Islet of Langerhans (tissue), 1 donor: ENCODE measurements at regions not wholly inside any gene's neighbourhood (a gene's known extent, or its start where the extent isn't known, plus 50 kb on each side); places are given as distances from the start of the nearest gene placed in this dataset.

Experiments used
- FAIRE-seq: peaks from one replicate; lab custom pipeline; 2011; peaks lifted over from hg19 to GRCh38; lab: Jason Lieb, UNC

GRCh38 chr6:14644381-14644780 lies 526.8 kb downstream of the CD83 start:
- FAIRE-seq = no peak

DNA sequence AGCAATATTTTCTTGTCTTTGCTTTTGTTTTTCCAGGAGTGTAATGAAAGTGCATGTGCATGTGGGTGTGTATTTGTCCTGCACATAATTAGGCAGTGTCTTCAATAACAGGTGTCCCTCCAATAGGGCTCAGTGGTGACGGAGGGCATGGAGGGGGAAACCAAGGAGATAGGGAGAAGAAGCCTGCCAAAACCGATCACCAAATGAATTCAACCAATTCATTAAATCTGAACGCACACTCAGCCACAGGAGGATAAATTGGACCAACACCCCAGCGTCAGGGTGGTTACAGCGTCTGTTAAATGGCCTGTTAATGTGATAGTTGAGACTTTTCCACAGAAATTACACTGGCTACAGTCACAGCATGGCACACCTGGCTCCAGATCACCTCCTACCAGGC lies 527.6 kb downstream of the CD83 start:
- FAIRE-seq = no peak

DNA sequence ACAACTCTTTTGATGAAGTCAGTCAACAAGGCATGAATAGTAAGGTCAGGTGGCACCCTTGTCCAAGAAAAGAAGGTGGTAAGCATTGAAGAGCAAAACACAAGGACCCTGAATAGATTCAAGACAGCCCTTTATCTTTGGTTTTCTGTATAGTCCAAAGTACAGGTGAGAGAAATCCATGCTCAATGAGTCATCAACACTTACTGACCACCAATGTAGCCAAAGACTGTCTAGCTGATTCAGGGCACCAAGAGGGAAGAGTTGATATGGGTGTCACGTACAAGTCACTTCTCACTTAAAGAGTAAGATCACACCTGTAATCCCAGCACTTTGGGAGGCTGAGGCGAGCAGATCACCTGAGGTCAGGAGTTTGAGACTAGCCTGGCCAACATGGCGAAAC lies 528.3 kb downstream of the CD83 start:
- no peak for FAIRE-seq

DNA sequence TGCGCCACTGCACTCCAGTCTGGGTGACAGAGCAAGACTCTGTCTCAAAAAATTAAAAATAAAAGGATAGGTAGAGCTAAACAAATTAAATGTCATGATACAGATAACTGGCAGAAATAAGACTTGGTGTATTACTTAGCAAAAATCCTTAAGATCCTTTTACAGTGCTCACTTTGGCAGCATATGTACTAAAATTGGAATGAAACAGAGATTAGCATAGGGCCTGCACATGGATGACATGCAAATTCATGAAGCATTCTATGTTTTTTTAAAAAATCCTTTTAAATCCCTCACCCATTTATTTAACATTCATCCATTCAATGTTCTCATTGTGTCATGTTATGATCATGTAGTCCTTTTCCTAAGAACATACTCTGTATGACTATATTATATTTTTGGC lies 528.8 kb downstream of the CD83 start:
- FAIRE-seq = no peak

GRCh38 chr6:14647357-14647756 lies 529.8 kb downstream of the CD83 start:
- no peak for FAIRE-seq

DNA sequence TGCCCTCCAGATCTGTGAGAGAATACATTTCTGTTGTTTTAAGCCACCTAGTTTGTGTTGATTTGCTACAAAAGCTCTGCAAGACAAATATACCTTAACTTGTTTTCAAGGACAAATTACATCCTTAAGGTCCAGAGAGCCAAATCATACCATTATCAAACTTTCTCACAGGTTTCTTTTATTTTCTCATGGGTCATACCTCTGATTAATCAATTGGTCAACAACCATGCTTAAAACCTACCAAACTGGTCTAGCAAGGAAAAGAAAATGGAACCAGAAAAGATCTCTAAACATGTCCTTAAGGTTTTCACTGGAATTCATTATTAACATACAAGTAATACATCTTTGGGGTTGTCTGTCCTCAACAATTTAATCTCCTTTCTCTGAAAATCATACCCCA lies 535.0 kb downstream of the CD83 start:
- FAIRE-seq = peak; percentile 36

- FAIRE-seq = no peak
Observed at GRCh38 chr6:14655201-14656061, 537.9 kb downstream of the CD83 start.

- no peak for FAIRE-seq
Observed at GRCh38 chr6:14656078-14656521, 538.5 kb downstream of the CD83 start.

GRCh38 chr6:14656649-14657048 lies 539.1 kb downstream of the CD83 start:
- no peak for FAIRE-seq

- peak; percentile 66 for FAIRE-seq
Observed at GRCh38 chr6:14658030-14658429, 540.5 kb downstream of the CD83 start.

GRCh38 chr6:14658886-14659561 lies 541.5 kb downstream of the CD83 start:
- no peak for FAIRE-seq

GRCh38 chr6:14659841-14660240 lies 542.3 kb downstream of the CD83 start:
- FAIRE-seq = no peak

GRCh38 chr6:14660806-14661579 lies 543.4 kb downstream of the CD83 start:
- FAIRE-seq = peak; percentile 24

- FAIRE-seq = no peak
Observed at GRCh38 chr6:14661691-14662090, 544.1 kb downstream of the CD83 start.

DNA sequence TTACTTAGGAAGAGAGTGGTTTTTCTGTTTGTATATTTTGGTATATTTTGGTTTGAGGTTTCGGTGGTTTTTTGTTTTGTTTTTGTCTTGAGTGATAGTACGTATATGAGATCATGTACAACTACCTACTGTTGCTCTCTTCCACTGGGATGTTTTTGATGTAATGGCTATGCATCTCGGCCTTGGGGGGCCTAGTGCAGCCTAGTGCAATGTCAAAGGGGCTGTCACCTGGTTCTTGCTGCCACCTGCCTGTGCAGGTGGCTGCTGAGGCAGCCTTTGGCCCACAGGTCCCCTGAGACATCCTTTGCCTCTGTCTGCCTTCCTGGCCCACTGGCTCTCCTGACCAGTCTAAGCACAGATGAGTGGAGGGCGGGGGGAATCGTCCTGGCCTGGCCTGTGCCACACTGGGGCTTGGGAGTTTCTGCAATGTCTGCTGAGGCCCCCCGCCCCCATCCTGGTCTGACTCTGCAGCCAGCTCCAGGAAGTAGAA lies 546.6 kb downstream of the CD83 start:
- FAIRE-seq = no peak

DNA sequence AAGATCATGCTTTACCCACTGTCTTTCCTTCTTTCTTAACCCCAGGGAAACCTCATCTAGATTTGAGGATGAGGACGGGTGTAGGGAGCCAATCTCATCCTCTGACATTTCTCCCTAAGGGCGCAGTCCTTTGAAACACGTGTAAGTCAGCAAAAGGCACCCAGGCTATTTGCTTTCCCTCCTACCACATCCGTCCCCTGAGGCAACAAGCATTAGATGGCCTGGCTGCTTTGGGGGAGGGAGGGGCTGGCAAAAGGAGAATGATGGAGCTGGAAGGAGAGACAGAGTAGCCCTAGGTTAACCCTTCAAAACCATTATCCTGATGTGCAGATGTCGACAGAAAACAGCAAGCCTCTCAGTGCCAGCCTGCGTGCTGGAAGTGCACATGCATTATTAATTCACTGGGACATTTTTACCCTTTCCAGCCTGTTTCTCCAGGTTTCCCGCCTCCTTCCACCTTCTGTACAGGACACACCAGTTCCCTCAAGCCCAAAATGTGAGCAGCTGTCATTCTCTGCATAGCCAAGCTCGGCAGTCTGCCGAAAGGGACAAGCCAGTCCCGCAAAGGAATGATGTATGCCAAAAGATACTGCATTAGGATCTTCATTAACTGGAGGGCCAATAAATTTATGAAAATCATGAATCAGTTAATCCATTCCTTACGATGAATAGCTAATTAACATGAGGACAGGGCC lies 547.2 kb downstream of the CD83 start:
- no peak for FAIRE-seq

- no peak for FAIRE-seq
Observed at GRCh38 chr6:14665827-14666724, 548.5 kb downstream of the CD83 start.

DNA sequence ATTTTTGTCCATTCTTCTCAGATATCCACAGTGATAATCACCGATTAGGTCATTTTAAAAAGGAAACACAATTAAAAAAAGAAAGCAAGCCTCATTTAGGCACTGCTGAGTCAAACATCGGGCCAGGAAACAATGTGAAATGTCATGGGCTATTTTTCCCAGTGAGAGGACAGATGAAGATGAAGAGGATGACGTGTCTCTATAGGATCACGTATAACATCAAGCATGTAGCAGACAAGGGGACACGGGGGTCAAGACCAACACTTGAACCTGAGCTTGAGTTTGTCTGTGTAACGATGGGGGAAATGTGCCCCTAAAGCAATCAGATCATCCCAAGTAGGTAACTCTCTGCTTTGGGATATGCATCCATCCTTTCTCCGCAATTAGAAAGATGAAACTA lies 553.2 kb downstream of the CD83 start:
- no peak for FAIRE-seq

DNA sequence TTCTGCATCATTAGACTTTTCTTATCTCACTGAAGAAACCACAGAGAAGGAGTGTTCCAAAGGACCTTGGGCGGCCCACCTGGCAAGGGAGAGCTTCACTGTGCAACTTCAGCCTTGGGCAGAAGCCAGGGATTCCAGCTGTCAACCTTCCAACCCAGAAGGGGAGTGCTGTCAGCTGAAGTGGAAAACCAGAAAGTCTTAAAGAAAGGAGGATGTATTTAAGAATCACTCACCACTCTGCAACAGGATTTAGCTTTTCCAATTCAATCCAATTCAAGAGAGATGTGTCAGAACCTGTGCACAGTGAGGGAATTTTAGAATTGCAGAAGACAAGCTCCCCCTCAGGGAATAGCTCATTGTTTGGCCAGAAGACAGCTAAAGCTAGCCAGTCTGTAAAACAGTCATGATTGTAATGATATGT lies 553.7 kb downstream of the CD83 start:
- no peak for FAIRE-seq

GRCh38 chr6:14671937-14672336 lies 554.4 kb downstream of the CD83 start:
- FAIRE-seq = no peak

DNA sequence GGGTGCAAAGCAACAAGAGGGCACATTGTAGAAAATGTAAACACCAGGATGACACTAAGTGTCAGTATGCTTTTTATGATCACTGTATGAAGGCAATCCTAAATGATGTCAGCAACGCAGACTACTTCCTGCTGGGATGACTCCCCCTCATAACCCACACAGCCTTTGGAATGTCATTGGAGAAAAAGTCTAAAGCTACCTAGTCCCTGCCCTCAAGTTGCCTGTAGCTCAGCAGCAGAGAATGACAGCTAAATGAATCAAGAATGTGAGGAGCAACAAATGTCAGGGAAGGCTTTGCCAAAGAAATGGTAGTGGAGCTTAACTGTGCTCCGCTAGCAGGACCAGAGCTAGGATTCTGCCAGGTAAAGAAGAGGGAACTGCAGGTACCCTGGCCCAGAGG lies 555.6 kb downstream of the CD83 start:
- no peak for FAIRE-seq
